ENCODE measurements at regions not wholly inside any gene's neighbourhood (a gene's known extent, or its start where the extent isn't known, plus 50 kb on each side); places are given as distances from the start of the nearest gene placed in this dataset.

- no peak for DNase-seq (ENCODE audit: low read depth in 4 of 4, low spot score in 2 of 4)
These were observed 296.3 kb downstream of the OGFRL1 start for GRCh38 chr6:71584712-71585436.

- no peak for DNase-seq (ENCODE audit: low read depth in 4 of 4, low spot score in 2 of 4)
These were observed 296.9 kb downstream of the OGFRL1 start for GRCh38 chr6:71585472-71585871.

GRCh38 chr6:71588490-71588889 is 297.9 kb upstream of the RIMS1 start:
- no peak for DNase-seq (ENCODE audit: low read depth in 4 of 4, low spot score in 2 of 4)

- DNase-seq (ENCODE audit: low read depth in 4 of 4, low spot score in 2 of 4): no peak
These were observed 297.1 kb upstream of the RIMS1 start for GRCh38 chr6:71589254-71589653.

- DNase-seq (ENCODE audit: low read depth in 4 of 4, low spot score in 2 of 4): no peak
These were observed 293.7 kb upstream of the RIMS1 start for GRCh38 chr6:71592643-71593042.

- DNase-seq (ENCODE audit: low read depth in 4 of 4, low spot score in 2 of 4): no peak
These were observed 287.0 kb upstream of the RIMS1 start for GRCh38 chr6:71599359-71599758.

- DNase-seq (ENCODE audit: low read depth in 4 of 4, low spot score in 2 of 4): no peak
These were observed 283.9 kb upstream of the RIMS1 start for GRCh38 chr6:71602385-71603007.

- no peak for DNase-seq (ENCODE audit: low read depth in 4 of 4, low spot score in 2 of 4)
These were observed 283.3 kb upstream of the RIMS1 start for GRCh38 chr6:71603021-71603420.

GRCh38 chr6:71608646-71609045 is 277.7 kb upstream of the RIMS1 start:
- DNase-seq (ENCODE audit: low read depth in 4 of 4, low spot score in 2 of 4): no peak

GRCh38 chr6:71619836-71620235 is 266.5 kb upstream of the RIMS1 start:
- DNase-seq (ENCODE audit: low read depth in 4 of 4, low spot score in 2 of 4): no peak

- DNase-seq (ENCODE audit: low read depth in 4 of 4, low spot score in 2 of 4): no peak
These were observed 264.3 kb upstream of the RIMS1 start for GRCh38 chr6:71621918-71622519.

GRCh38 chr6:71642120-71642519 is 244.2 kb upstream of the RIMS1 start:
- no peak for DNase-seq (ENCODE audit: low read depth in 4 of 4, low spot score in 2 of 4)

GRCh38 chr6:71642793-71643192 is 243.6 kb upstream of the RIMS1 start:
- no peak for DNase-seq (ENCODE audit: low read depth in 4 of 4, low spot score in 2 of 4)

GRCh38 chr6:71645299-71645698 is 241.1 kb upstream of the RIMS1 start:
- DNase-seq (ENCODE audit: low read depth in 4 of 4, low spot score in 2 of 4): no peak

- no peak for DNase-seq (ENCODE audit: low read depth in 4 of 4, low spot score in 2 of 4)
These were observed 236.4 kb upstream of the RIMS1 start for GRCh38 chr6:71649915-71650314.

- DNase-seq (ENCODE audit: low read depth in 4 of 4, low spot score in 2 of 4): no peak
These were observed 234.7 kb upstream of the RIMS1 start for GRCh38 chr6:71651636-71652035.

- no peak for DNase-seq (ENCODE audit: low read depth in 4 of 4, low spot score in 2 of 4)
These were observed 230.2 kb upstream of the RIMS1 start for GRCh38 chr6:71656121-71656520.

GRCh38 chr6:71665931-71666330 is 220.4 kb upstream of the RIMS1 start:
- DNase-seq (ENCODE audit: low read depth in 4 of 4, low spot score in 2 of 4): no peak

GRCh38 chr6:71672876-71673275 is 213.5 kb upstream of the RIMS1 start:
- DNase-seq (ENCODE audit: low read depth in 4 of 4, low spot score in 2 of 4): no peak

- DNase-seq (ENCODE audit: low read depth in 4 of 4, low spot score in 2 of 4): no peak
These were observed 211.0 kb upstream of the RIMS1 start for GRCh38 chr6:71675386-71675785.

GRCh38 chr6:71676298-71676697 is 210.1 kb upstream of the RIMS1 start:
- DNase-seq (ENCODE audit: low read depth in 4 of 4, low spot score in 2 of 4): no peak

GRCh38 chr6:71678091-71678490 is 208.3 kb upstream of the RIMS1 start:
- no peak for DNase-seq (ENCODE audit: low read depth in 4 of 4, low spot score in 2 of 4)
